ENCODE measurements at regions not wholly inside any gene's neighbourhood (a gene's known extent, or its start where the extent isn't known, plus 50 kb on each side); places are given as distances from the start of the nearest gene placed in this dataset.

DNA sequence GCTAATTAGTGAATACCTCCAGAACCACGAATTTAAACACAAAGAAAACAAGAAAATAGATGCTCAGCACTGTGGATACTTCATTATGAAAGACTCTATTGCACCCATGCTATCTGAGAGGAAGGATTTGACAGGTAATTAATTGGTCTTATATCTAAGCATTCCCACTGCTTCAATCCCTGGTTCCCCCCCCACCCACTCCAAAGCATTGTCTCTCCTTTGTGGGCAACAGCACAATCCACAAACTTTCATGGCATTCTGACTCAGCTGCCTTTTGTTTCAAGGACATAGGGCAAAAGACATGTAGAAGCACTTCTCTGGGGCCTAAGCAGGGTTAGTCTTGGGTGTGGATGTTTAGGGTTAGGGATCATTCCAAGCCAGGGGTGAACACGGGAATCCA is 551.4 kb downstream of the BUD13 start:
- TF ChIP-seq, protein P1, sequence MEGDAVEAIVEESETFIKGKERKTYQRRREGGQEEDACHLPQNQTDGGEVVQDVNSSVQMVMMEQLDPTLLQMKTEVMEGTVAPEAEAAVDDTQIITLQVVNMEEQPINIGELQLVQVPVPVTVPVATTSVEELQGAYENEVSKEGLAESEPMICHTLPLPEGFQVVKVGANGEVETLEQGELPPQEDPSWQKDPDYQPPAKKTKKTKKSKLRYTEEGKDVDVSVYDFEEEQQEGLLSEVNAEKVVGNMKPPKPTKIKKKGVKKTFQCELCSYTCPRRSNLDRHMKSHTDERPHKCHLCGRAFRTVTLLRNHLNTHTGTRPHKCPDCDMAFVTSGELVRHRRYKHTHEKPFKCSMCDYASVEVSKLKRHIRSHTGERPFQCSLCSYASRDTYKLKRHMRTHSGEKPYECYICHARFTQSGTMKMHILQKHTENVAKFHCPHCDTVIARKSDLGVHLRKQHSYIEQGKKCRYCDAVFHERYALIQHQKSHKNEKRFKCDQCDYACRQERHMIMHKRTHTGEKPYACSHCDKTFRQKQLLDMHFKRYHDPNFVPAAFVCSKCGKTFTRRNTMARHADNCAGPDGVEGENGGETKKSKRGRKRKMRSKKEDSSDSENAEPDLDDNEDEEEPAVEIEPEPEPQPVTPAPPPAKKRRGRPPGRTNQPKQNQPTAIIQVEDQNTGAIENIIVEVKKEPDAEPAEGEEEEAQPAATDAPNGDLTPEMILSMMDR (IDR thresholded peaks at IDR 0.05): no peak
- no peak for TF ChIP-seq ZFX (IDR thresholded peaks at IDR 0.05; ENCODE audit: borderline replicate concordance)
- H3K27ac ChIP-seq: no peak overlapping the region

DNA sequence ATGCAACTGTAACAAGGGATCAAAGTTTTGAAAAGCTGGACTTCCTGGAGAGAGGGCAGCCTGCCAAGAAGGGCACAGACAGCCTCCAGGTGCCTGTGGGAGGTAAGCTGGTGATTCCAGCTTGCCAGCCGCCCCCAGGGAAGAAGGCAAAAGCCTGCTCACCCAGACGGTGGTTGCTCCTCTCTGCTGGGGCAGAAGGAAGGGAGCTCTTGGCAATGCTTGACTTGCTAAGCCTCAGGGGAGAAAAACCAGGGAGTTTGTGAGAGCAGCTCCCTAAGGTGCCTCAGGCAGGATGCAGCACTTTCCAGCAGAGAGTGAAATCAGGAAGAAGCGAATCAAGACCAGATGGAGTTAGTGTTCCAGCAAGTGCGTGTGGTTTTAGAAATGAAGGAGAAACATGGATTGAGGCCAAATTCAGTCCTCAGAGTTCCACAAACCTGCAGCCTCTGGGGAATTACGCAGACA is 553.6 kb downstream of the BUD13 start:
- TF ChIP-seq, protein P1 (IDR thresholded peaks at IDR 0.05): no peak
- TF ChIP-seq ZFX (IDR thresholded peaks at IDR 0.05; ENCODE audit: borderline replicate concordance): no peak
- no peak overlapping the region for H3K27ac ChIP-seq

DNA sequence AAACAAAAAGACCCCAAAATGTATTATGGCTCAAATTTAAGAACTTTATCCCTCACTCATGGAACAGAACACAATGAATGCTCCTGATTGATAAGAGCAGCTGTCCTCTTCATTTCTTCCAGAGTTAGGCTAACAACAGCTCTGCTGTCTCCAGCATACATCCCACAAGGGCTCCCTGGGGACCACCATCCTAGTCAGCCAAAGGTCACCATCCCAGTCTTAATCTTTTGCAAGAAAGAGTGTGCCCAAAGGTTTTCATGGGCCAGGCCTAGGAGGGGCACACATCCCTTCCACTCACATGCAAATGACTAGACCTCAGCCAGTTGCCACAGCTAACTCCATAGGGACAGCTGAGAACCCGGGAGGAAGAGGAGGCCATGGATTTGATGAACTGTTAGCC is 555.3 kb downstream of the BUD13 start:
- no peak overlapping the region for H3K27ac ChIP-seq
- TF ChIP-seq ZFX (IDR thresholded peaks at IDR 0.05; ENCODE audit: borderline replicate concordance): no peak
- TF ChIP-seq, protein P1 (IDR thresholded peaks at IDR 0.05): no peak

DNA sequence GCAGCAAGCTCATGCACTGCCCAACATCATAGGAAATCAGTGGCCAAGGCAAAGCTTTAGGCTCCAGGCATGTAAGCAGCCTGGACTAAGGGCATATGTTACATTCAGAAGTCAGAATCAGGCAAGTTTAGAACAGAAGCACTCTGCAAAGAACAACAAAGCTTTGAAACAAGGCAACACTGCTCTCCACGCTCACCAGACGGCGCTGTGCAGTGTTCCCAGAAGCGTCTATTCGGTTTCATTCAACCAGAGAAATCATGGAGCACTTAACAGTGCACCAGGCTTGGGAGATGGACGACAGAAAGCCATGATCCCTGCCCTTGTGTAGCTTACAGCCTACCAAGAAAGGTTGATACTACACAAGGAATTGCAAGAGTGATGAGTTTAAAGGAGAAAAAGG is 555.8 kb downstream of the BUD13 start:
- no peak for TF ChIP-seq ZFX (IDR thresholded peaks at IDR 0.05; ENCODE audit: borderline replicate concordance)
- TF ChIP-seq, protein P1 (IDR thresholded peaks at IDR 0.05): peak; percentile 88

DNA sequence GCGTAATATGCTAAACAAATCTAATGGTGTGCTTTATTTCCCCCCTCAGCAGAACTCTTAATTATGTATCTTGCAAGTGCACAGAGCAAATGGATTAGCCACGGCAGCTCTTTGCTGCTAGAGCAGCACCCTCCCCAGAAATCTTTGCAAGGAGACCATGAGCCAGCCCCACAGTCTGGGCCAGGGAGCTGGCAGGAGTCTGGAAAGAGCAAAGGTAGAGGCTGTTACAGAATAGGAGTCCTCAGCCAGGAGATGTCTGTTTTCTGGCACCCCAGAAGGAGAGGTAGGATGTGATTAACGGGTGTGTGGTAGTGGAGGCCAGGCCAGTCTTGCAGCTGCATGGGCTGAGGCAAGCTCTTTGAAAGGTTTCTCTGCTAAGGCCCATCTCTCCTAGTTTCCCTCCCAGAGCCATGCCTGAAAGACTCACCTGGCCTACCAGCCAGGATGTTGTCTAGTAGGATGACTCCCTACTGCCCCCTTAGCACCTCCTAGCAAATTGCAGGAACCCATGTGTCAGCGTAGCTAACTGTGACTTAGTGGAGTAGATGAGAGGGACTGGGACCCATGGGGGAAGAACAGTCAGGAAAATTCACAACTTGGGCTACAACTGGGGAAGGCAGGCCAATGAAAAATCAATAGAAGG is 557.2 kb downstream of the BUD13 start:
- no peak overlapping the region for H3K27ac ChIP-seq
- TF ChIP-seq ZFX (IDR thresholded peaks at IDR 0.05; ENCODE audit: borderline replicate concordance): no peak
- TF ChIP-seq, protein P1 (IDR thresholded peaks at IDR 0.05): peak; percentile 30; the same call in 1 of the 2 replicates

More for the DNA sequence above, 555.8 kb downstream of the BUD13 start:
- H3K27ac ChIP-seq: no peak overlapping the region

DNA sequence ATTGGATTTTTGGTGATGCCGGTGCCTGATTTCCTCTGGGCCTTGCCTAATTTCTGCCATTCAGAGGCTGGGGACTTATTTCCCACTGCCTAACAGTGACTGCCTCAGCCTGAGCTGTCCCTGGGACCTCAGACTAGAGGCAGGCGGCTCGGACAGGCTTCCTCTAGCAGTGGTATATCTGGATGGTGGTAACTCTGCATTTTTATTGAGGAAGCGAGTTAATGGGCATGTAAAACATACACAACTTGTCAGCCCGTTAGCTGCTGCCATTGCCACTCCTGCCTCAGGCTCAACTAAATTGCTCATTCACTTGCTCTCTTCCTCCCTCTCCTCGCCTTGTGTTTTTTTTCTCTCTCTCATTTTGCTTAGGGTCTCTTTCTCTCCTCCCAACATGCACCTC is 561.6 kb downstream of the BUD13 start:
- TF ChIP-seq, protein P1 (IDR thresholded peaks at IDR 0.05): no peak
- TF ChIP-seq ZFX (IDR thresholded peaks at IDR 0.05; ENCODE audit: borderline replicate concordance): no peak
- no peak overlapping the region for H3K27ac ChIP-seq

DNA sequence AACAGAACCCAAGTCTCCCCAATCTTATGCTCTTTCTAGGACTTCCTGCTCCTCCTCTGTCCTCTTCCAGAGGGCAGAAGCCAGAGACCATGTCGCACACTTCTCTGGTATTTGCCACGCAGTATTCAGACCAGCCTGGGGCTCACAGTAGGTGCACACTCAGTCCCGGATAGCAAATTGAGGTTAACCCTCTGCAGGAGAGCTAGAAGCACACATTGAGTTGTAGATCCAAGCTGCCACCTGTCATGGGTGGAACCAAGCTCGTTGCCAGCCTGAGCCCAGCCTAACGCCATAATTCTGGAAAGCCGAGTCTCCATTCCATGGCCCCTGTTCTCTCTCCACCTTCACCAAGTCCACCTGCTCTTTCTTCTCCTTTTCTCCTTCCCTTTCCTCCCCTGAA is 562.1 kb downstream of the BUD13 start:
- H3K27ac ChIP-seq: no peak overlapping the region
- TF ChIP-seq, protein P1 (IDR thresholded peaks at IDR 0.05): no peak
- TF ChIP-seq ZFX (IDR thresholded peaks at IDR 0.05; ENCODE audit: borderline replicate concordance): no peak

All from 22Rv1 (cell line).